ENCODE measurements at regions not wholly inside any gene's neighbourhood (a gene's known extent, or its start where the extent isn't known, plus 50 kb on each side); places are given as distances from the start of the nearest gene placed in this dataset.

- DNase-seq (ENCODE audit: low spot score) = no peak
Observed at GRCh38 chr18:57991552-57991951, 52.5 kb upstream of the NEDD4L start.

GRCh38 chr18:57989536-57989935 is 54.5 kb upstream of the NEDD4L start:
- no peak for DNase-seq (ENCODE audit: low spot score)

GRCh38 chr18:57984490-57985115 is 59.4 kb upstream of the NEDD4L start:
- no peak for DNase-seq (ENCODE audit: low spot score)

GRCh38 chr18:57983965-57984364 is 60.1 kb upstream of the NEDD4L start:
- DNase-seq (ENCODE audit: low spot score) = no peak

- DNase-seq (ENCODE audit: low spot score) = no peak
Observed at GRCh38 chr18:57983472-57983871, 60.6 kb upstream of the NEDD4L start.

- peak; percentile 37 for DNase-seq (ENCODE audit: low spot score)
Observed at GRCh38 chr18:57982372-57983021, 61.5 kb upstream of the NEDD4L start.

GRCh38 chr18:57981308-57982028 is 62.6 kb upstream of the NEDD4L start:
- no peak for DNase-seq (ENCODE audit: low spot score)

- DNase-seq (ENCODE audit: low spot score) = peak; percentile 32
Observed at GRCh38 chr18:57980573-57981307, 63.3 kb upstream of the NEDD4L start.

- DNase-seq (ENCODE audit: low spot score) = no peak
Observed at GRCh38 chr18:57976230-57976773, 67.7 kb upstream of the NEDD4L start.

- no peak for DNase-seq (ENCODE audit: low spot score)
Observed at GRCh38 chr18:57975805-57976204, 68.2 kb upstream of the NEDD4L start.

GRCh38 chr18:57974585-57975265 is 69.3 kb upstream of the NEDD4L start:
- no peak for DNase-seq (ENCODE audit: low spot score)

GRCh38 chr18:57973889-57974288 is 70.1 kb upstream of the NEDD4L start:
- no peak for DNase-seq (ENCODE audit: low spot score)

- DNase-seq (ENCODE audit: low spot score) = no peak
Observed at GRCh38 chr18:57970356-57971095, 73.5 kb upstream of the NEDD4L start.

GRCh38 chr18:57969824-57970223 is 74.2 kb upstream of the NEDD4L start:
- DNase-seq (ENCODE audit: low spot score) = no peak

- DNase-seq (ENCODE audit: low spot score) = no peak
Observed at GRCh38 chr18:57965246-57965645, 78.8 kb upstream of the NEDD4L start.

GRCh38 chr18:57961876-57962505 is 82.0 kb upstream of the NEDD4L start:
- no peak for DNase-seq (ENCODE audit: low spot score)

GRCh38 chr18:57961411-57961810 is 82.6 kb upstream of the NEDD4L start:
- no peak for DNase-seq (ENCODE audit: low spot score)

GRCh38 chr18:57959278-57959677 is 84.7 kb upstream of the NEDD4L start:
- peak; percentile 32 for DNase-seq (ENCODE audit: low spot score)

- DNase-seq (ENCODE audit: low spot score) = no peak
Observed at GRCh38 chr18:57957210-57957609, 86.8 kb upstream of the NEDD4L start.

- no peak for DNase-seq (ENCODE audit: low spot score)
Observed at GRCh38 chr18:57956491-57956890, 87.5 kb upstream of the NEDD4L start.

All from umbilical cord (tissue), 1 donor.